ENCODE measurements at regions not wholly inside any gene's neighbourhood (a gene's known extent, or its start where the extent isn't known, plus 50 kb on each side); places are given as distances from the start of the nearest gene placed in this dataset.

- H3K4me1 ChIP-seq (ENCODE audit: insufficient read depth, insufficient read length): no peaks in the 10 kb centered on the region
- H3K9ac ChIP-seq (ENCODE audit: insufficient read length, low read depth): no peak overlapping the region
- no peaks in the 10 kb centered on the region for H3K36me3 ChIP-seq (ENCODE audit: insufficient read depth, insufficient read length, low read length)
- DNase-seq (ENCODE audit: low read depth, low spot score): no peak
- H3K4me3 ChIP-seq (ENCODE audit: insufficient read length, low read depth): no peak overlapping the region
- no peak for TF ChIP-seq SUZ12 (IDR thresholded peaks at IDR 0.05; ENCODE audit: extremely low read depth, insufficient read depth, insufficient read length)
- TF ChIP-seq YY1 (IDR thresholded peaks at IDR 0.05; ENCODE audit: insufficient read depth, insufficient read length): no peak
- no peak for TF ChIP-seq ZNF274 (IDR thresholded peaks at IDR 0.05; ENCODE audit: low read depth, low read length)
- 0 out of 2 replicates have a peak, but pooled peaks cover 4% of the 10 kb centered on the region for H3K9me3 ChIP-seq (ENCODE audit: insufficient read depth, low read length)
- no peaks in the 10 kb centered on the region for H3K27me3 ChIP-seq (ENCODE audit: insufficient read depth, insufficient read length)
Observed at GRCh38 chr3:170721563-170721962, 135.7 kb upstream of the SLC7A14 start.

- 0 out of 2 replicates have a peak, but pooled peaks cover 4% of the 10 kb centered on the region for H3K9me3 ChIP-seq (ENCODE audit: insufficient read depth, low read length)
- no peaks in the 10 kb centered on the region for H3K4me1 ChIP-seq (ENCODE audit: insufficient read depth, insufficient read length)
- H3K9ac ChIP-seq (ENCODE audit: insufficient read length, low read depth): no peak overlapping the region
- no peaks in the 10 kb centered on the region for H3K36me3 ChIP-seq (ENCODE audit: insufficient read depth, insufficient read length, low read length)
- H3K27me3 ChIP-seq (ENCODE audit: insufficient read depth, insufficient read length): no peaks in the 10 kb centered on the region
- TF ChIP-seq SUZ12 (IDR thresholded peaks at IDR 0.05; ENCODE audit: extremely low read depth, insufficient read depth, insufficient read length): no peak
- TF ChIP-seq ZNF274 (IDR thresholded peaks at IDR 0.05; ENCODE audit: low read depth, low read length): no peak
- no peak overlapping the region for H3K4me3 ChIP-seq (ENCODE audit: insufficient read length, low read depth)
- DNase-seq (ENCODE audit: low read depth, low spot score): no peak
Observed at GRCh38 chr3:170719300-170719699, 133.4 kb upstream of the SLC7A14 start.

- H3K9ac ChIP-seq (ENCODE audit: insufficient read length, low read depth): no peak overlapping the region
- no peak for TF ChIP-seq YY1 (IDR thresholded peaks at IDR 0.05; ENCODE audit: insufficient read depth, insufficient read length)
- no peak for TF ChIP-seq ZNF274 (IDR thresholded peaks at IDR 0.05; ENCODE audit: low read depth, low read length)
- TF ChIP-seq SUZ12 (IDR thresholded peaks at IDR 0.05; ENCODE audit: extremely low read depth, insufficient read depth, insufficient read length): no peak
- DNase-seq (ENCODE audit: low read depth, low spot score): no peak
- H3K27me3 ChIP-seq (ENCODE audit: insufficient read depth, insufficient read length): no peaks in the 10 kb centered on the region
- no peaks in the 10 kb centered on the region for H3K4me1 ChIP-seq (ENCODE audit: insufficient read depth, insufficient read length)
- 0 out of 2 replicates have a peak, but pooled peaks cover 4% of the 10 kb centered on the region for H3K9me3 ChIP-seq (ENCODE audit: insufficient read depth, low read length)
- no peak overlapping the region for H3K4me3 ChIP-seq (ENCODE audit: insufficient read length, low read depth)
- H3K36me3 ChIP-seq (ENCODE audit: insufficient read depth, insufficient read length, low read length): no peaks in the 10 kb centered on the region
Observed at GRCh38 chr3:170718848-170719247, 133.0 kb upstream of the SLC7A14 start.

DNA sequence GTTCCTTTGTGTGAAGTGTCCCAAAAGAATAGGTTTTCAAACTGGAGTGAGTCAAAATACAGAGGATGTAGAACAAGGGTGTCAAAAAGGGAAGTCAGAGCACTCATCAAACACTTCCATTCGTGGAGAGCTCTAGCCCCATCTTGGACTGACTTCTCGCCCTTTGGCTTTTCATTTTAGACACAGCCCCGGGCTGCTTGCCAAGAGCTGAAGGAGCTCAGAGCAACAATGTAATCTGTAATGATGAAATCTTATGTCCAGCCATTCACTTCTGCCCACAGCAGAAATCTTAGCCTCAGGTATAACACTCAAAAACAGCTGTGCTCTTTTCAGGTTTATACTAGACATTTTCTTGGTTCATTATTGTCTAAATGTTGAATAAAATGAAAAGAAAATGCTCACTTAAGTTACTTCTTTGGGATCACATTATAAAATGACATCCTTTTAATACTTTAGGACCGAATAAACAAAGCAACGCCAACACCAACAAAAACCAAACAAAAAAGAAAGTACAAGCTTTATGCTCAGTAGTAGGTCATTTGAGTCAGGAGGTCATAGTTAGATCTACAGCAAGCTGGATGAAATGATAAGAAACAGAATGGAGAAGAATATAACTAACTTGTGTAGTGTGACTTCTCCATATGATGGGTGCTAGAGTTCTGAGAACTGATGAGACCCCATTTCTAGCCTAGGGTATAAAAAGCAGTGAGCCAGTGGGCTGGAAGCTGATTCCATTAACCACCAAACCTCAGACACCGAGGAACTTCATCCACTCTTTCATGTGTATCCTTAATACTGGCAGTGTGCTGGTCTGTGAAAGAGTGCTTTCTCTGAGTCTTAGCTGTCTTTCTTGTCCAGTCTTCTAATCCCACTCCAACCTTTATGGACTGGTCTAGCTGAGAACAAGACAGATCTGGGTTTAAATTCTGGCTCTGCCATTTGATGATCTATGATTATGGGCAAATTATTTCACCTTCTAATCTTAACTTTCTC is 131.8 kb upstream of the SLC7A14 start:
- Histone ChIP-seq H3K4me1 (ENCODE audit: insufficient read depth, insufficient read length) (no peaks in the 10 kb centered on the region), H3K9ac (ENCODE audit: insufficient read length, low read depth) (no peak overlapping the region), H3K27me3 (ENCODE audit: insufficient read depth, insufficient read length) (no peaks in the 10 kb centered on the region), H3K4me3 (ENCODE audit: insufficient read length, low read depth) (no peak overlapping the region), H3K36me3 (ENCODE audit: insufficient read depth, insufficient read length, low read length) (no peaks in the 10 kb centered on the region), H3K9me3 (ENCODE audit: insufficient read depth, low read length) (0 out of 2 replicates have a peak, but pooled peaks cover 4% of the 10 kb centered on the region)
- TF ChIP-seq SUZ12 (IDR thresholded peaks at IDR 0.05; ENCODE audit: extremely low read depth, insufficient read depth, insufficient read length) (no peak), YY1 (IDR thresholded peaks at IDR 0.05; ENCODE audit: insufficient read depth, insufficient read length) (no peak), ZNF274 (IDR thresholded peaks at IDR 0.05; ENCODE audit: low read depth, low read length) (no peak)
- DNase-seq (ENCODE audit: low read depth, low spot score): no peak

DNA sequence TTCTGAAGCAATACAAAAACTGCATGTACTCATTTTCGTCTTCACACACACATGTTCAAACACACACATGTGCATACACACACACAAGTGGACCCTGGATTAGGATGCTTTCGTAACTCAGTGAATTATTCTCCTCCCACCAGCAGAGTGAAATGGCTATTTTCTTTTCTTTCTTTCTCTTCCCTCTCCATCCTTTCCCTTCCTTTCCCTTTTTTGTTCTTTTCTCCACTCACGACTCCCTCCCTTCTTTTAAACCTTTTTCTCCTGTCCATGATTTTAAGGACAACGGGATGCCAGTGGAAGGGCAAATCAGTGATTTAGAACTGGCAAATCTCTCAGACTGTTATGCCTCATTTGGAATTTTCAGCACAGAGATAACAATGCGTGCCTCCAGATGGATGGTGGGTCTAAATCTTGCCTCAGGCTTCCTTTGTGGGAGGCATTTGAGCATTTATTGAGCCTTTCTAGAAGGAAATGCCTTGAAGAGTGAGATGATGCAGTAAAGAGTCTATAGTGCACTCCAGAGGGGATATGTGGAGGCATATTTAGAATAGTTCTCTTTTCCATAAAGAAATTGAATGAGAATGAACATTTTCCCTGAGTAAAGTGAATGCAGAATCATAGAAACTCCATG is 130.4 kb upstream of the SLC7A14 start:
- Histone ChIP-seq H3K36me3 (ENCODE audit: insufficient read depth, insufficient read length, low read length) (no peaks in the 10 kb centered on the region), H3K9ac (ENCODE audit: insufficient read length, low read depth) (no peak overlapping the region), H3K9me3 (ENCODE audit: insufficient read depth, low read length) (0 out of 2 replicates have a peak, but pooled peaks cover 4% of the 10 kb centered on the region), H3K4me1 (ENCODE audit: insufficient read depth, insufficient read length) (no peaks in the 10 kb centered on the region), H3K27me3 (ENCODE audit: insufficient read depth, insufficient read length) (no peaks in the 10 kb centered on the region), H3K4me3 (ENCODE audit: insufficient read length, low read depth) (no peak overlapping the region)
- no peak for DNase-seq (ENCODE audit: low read depth, low spot score)
- TF ChIP-seq SUZ12 (IDR thresholded peaks at IDR 0.05; ENCODE audit: extremely low read depth, insufficient read depth, insufficient read length) (no peak), ZNF274 (IDR thresholded peaks at IDR 0.05; ENCODE audit: low read depth, low read length) (no peak), YY1 (IDR thresholded peaks at IDR 0.05; ENCODE audit: insufficient read depth, insufficient read length) (no peak)

DNA sequence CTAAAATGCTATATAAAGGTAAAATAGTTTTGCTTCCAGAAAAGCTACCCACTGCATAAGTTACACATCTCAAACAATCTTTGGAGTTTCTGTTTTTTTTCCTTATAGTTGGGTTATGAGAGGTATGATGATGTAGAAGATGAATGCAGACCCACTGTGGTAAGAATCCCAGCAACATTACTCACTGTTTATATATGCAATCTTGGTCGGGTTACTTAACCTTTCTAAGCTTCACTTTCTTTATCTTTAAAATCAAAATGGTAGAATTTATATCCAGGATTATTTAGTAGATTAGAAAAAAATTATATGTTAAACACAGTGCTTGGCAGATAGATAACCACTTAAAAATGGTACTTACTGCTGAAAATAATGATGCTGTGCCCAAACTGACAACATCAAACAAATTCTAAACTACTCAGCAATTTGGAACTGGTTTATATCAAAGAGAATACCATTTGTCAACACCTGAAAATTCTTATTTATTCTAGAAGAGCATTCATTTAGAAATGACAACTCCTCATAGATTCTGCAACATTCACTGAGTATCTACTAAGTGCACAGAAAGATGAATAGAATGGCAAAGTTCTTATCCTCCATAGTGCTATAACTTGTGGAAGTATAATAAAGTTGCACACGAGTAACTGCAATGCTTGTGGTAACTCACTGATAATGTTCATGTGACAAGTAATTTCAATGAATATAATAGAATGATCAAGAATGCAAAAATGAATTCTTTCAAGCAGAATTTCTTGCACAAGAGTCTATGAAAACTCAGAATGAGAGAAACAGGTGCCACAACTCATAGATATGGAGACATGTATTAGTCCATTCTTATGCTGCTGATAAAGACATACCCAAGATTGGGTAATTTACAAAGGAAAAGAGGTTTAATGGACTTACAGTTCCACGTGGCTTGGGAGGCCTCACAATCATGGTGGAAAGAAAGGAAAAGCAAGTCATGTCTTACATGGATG is 129.0 kb upstream of the SLC7A14 start:
- Histone ChIP-seq H3K9me3 (ENCODE audit: insufficient read depth, low read length) (peaks cover 10% of the 10 kb centered on the region), H3K27me3 (ENCODE audit: insufficient read depth, insufficient read length) (no peaks in the 10 kb centered on the region), H3K9ac (ENCODE audit: insufficient read length, low read depth) (no peak overlapping the region), H3K36me3 (ENCODE audit: insufficient read depth, insufficient read length, low read length) (no peaks in the 10 kb centered on the region), H3K4me3 (ENCODE audit: insufficient read length, low read depth) (no peak overlapping the region), H3K4me1 (ENCODE audit: insufficient read depth, insufficient read length) (no peaks in the 10 kb centered on the region)
- TF ChIP-seq SUZ12 (IDR thresholded peaks at IDR 0.05; ENCODE audit: extremely low read depth, insufficient read depth, insufficient read length) (no peak), YY1 (IDR thresholded peaks at IDR 0.05; ENCODE audit: insufficient read depth, insufficient read length) (no peak), ZNF274 (IDR thresholded peaks at IDR 0.05; ENCODE audit: low read depth, low read length) (no peak)
- no peak for DNase-seq (ENCODE audit: low read depth, low spot score)
